Lung (tissue), 11 donors: ENCODE measurements at regions not wholly inside any gene's neighbourhood (a gene's known extent, or its start where the extent isn't known, plus 50 kb on each side); places are given as distances from the start of the nearest gene placed in this dataset.

Experiments used
- ATAC-seq: fragments of 200-7000 bp; cut with Tn5 transposase; one replicate; pipeline ENCODE4 v1.9.1; 2020; ENCODE audit warnings: moderate number of reproducible peaks; ENCODE audit not compliant: insufficient read depth, low FRiP score
- DNase-seq, 3 donors: peaks; one replicate each; pipeline ENCODE4 v3.0.0-alpha.2; 2013 to 2017
- H3K27ac ChIP-seq, 2 donors: one replicate each; pipeline ENCODE4 v1.5.1; 2013; ENCODE audit warnings: mild to moderate bottlenecking in 2 of 2, moderate library complexity in 2 of 2, control low read depth in 1 of 2, inconsistent platforms in 1 of 2, low read depth in 1 of 2, low read length in 1 of 2
- H3K27me3 ChIP-seq, 3 donors: one replicate each; pipeline ENCODE4 v1.5.1; 2013; ENCODE audit warnings: low read length in 2 of 3; ENCODE audit not compliant: control insufficient read depth in 3 of 3, insufficient read depth in 3 of 3
- H3K36me3 ChIP-seq, 4 donors: one replicate each; pipeline ENCODE4 v1.5.1; 2013; ENCODE audit warnings: low read length in 4 of 4, mild to moderate bottlenecking in 1 of 4, moderate library complexity in 1 of 4; ENCODE audit not compliant: control insufficient read depth in 4 of 4, insufficient read depth in 4 of 4
- H3K4me1 ChIP-seq, 5 donors: one replicate each; pipeline ENCODE4 v1.5.1; 2013; ENCODE audit warnings: low read length in 5 of 5, mild to moderate bottlenecking in 2 of 5, moderate library complexity in 1 of 5; ENCODE audit not compliant: control insufficient read depth in 5 of 5, insufficient read depth in 5 of 5
- H3K4me3 ChIP-seq: one replicate; pipeline ENCODE4 v1.5.1; 2013; ENCODE audit warnings: mild to moderate bottlenecking, control low read depth, moderate library complexity
- H3K9ac ChIP-seq, 2 donors: one replicate each; pipeline ENCODE4 v1.5.1; 2013; ENCODE audit warnings: low read length in 2 of 2, control low read depth in 1 of 2; ENCODE audit not compliant: insufficient read depth in 1 of 2
- H3K9me3 ChIP-seq, 4 donors: one replicate each; pipeline ENCODE4 v1.5.1; 2013; ENCODE audit warnings: low read length in 3 of 4, mild to moderate bottlenecking in 1 of 4, moderate library complexity in 1 of 4; ENCODE audit not compliant: control insufficient read depth in 4 of 4, insufficient read depth in 3 of 4
- WGBS, 2 donors: extraction: QIAGEN DNeasy Blood & Tissue Kit; methylation state at CpG; one replicate each; pipeline ENCODE4 v1.1.7; 2013; 5-methylcytosine and 5-hydroxymethylcytosine counted together
- TF ChIP-seq, protein P1 (sequence below): IDR thresholded peaks from 2 replicates; pipeline ENCODE4 v1.5.1; 2012; ENCODE audit warnings: mild to moderate bottlenecking; ENCODE audit errors: control extremely low read depth, extremely low read depth
- donor health status: control.
- donor health status: control.
- donor health status: Bipolar disorder and iron deficiency.
- donor health status: healthy.
- donor health status: DM: yes; HTN: yes; CAD: no.

DNA sequence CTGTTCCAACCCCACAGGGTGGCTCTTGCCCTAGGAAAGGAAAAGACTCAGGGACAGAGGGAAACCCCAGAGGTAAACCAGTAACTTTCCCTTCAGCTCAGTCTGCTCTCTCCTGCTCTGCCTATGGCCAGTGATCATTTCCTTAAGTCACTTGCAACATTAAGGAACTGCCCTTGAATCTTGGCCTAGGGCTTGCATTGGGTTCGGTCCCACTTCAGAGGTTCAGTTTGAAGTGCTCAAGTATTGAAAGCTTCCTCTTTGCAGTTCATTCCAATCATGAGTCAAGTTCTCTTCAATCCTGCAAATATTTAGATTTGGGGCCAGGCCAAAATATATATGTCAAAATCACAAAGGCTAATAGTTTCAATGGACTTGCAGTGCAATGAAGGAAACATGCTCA, 97.7 kb upstream of the IRF2BP2 start:
- Histone ChIP-seq H3K9ac (no peak overlapping the region), H3K9me3 (no peaks in the 10 kb centered on the region), H3K4me1 (peaks cover 0 to 20% (median 10%) of the 10 kb centered on the region in 5 donors), H3K27ac (peak overlapping the region in 1 of 2 donors; percentile 90), H3K4me3 (no peak overlapping the region), H3K27me3 (no peaks in the 10 kb centered on the region), H3K36me3 (no peaks in the 10 kb centered on the region)
- 30 to 44% methylated on average over 1 of the region's 1 CpG for WGBS, 2 donors
- DNase-seq: peak in 2 of 3 donors; percentile 69 to 70
- TF ChIP-seq, protein P1, sequence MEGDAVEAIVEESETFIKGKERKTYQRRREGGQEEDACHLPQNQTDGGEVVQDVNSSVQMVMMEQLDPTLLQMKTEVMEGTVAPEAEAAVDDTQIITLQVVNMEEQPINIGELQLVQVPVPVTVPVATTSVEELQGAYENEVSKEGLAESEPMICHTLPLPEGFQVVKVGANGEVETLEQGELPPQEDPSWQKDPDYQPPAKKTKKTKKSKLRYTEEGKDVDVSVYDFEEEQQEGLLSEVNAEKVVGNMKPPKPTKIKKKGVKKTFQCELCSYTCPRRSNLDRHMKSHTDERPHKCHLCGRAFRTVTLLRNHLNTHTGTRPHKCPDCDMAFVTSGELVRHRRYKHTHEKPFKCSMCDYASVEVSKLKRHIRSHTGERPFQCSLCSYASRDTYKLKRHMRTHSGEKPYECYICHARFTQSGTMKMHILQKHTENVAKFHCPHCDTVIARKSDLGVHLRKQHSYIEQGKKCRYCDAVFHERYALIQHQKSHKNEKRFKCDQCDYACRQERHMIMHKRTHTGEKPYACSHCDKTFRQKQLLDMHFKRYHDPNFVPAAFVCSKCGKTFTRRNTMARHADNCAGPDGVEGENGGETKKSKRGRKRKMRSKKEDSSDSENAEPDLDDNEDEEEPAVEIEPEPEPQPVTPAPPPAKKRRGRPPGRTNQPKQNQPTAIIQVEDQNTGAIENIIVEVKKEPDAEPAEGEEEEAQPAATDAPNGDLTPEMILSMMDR: no peak
- ATAC-seq: peak; percentile 49

- no peak for DNase-seq
- Histone ChIP-seq H3K4me1 (peaks cover 0 to 20% (median 10%) of the 10 kb centered on the region in 5 donors), H3K9ac (no peak overlapping the region), H3K27ac (peak overlapping the region in 1 of 2 donors; percentile 90), H3K27me3 (no peaks in the 10 kb centered on the region), H3K36me3 (no peaks in the 10 kb centered on the region), H3K9me3 (no peaks in the 10 kb centered on the region), H3K4me3 (no peak overlapping the region)
- ATAC-seq: no peak
- TF ChIP-seq, protein P1: no peak
- 79 to 100% methylated on average over 1 of the region's 1 CpG for WGBS, 2 donors
Measured at GRCh38 chr1:234706931-234707330, 97.0 kb upstream of the IRF2BP2 start.

- H3K27ac ChIP-seq: peak overlapping the region in 1 of 2 donors; percentile 41
Measured at GRCh38 chr1:234706199-234706598, 96.2 kb upstream of the IRF2BP2 start.

More at GRCh38 chr1:234706199-234706598, 96.2 kb upstream of the IRF2BP2 start:
- no peaks in the 10 kb centered on the region for H3K9me3 ChIP-seq
- H3K9ac ChIP-seq: no peak overlapping the region
- DNase-seq (no peak), ATAC-seq (no peak)
- no peak overlapping the region for H3K4me3 ChIP-seq
- H3K36me3 ChIP-seq: no peaks in the 10 kb centered on the region
- 92 to 93% methylated on average over 3 of the region's 3 CpGs for WGBS, 2 donors
- TF ChIP-seq, protein P1: no peak
- no peaks in the 10 kb centered on the region for H3K27me3 ChIP-seq
- H3K4me1 ChIP-seq: peaks cover 0 to 20% (median 10%) of the 10 kb centered on the region in 5 donors
